ENCODE measurements at regions not wholly inside any gene's neighbourhood (a gene's known extent, or its start where the extent isn't known, plus 50 kb on each side); places are given as distances from the start of the nearest gene placed in this dataset.

GRCh38 chr5:96064877-96065276 lies 103.2 kb upstream of the ELL2 start:
- FAIRE-seq: no peak

GRCh38 chr5:96062836-96063235 lies 101.2 kb upstream of the ELL2 start:
- FAIRE-seq: no peak

GRCh38 chr5:96058084-96058483 lies 96.4 kb upstream of the ELL2 start:
- no peak for FAIRE-seq

GRCh38 chr5:96054311-96055030 lies 92.8 kb upstream of the ELL2 start:
- FAIRE-seq: no peak

GRCh38 chr5:96053063-96053735 lies 91.5 kb upstream of the ELL2 start:
- FAIRE-seq: no peak

- no peak for FAIRE-seq
Observed at GRCh38 chr5:96052374-96052773, 90.7 kb upstream of the ELL2 start.

- no peak for FAIRE-seq
Observed at GRCh38 chr5:96051401-96051830, 89.8 kb upstream of the ELL2 start.

- FAIRE-seq: no peak
Observed at GRCh38 chr5:96050273-96050880, 88.7 kb upstream of the ELL2 start.

GRCh38 chr5:96049398-96050272 lies 88.0 kb upstream of the ELL2 start:
- FAIRE-seq: no peak

GRCh38 chr5:96048763-96049162 lies 87.1 kb upstream of the ELL2 start:
- FAIRE-seq: no peak

GRCh38 chr5:96045888-96046287 lies 84.2 kb upstream of the ELL2 start:
- FAIRE-seq: no peak

GRCh38 chr5:96043446-96043845 lies 81.8 kb upstream of the ELL2 start:
- FAIRE-seq: no peak

GRCh38 chr5:96037128-96037527 lies 75.5 kb upstream of the ELL2 start:
- no peak for FAIRE-seq

- no peak for FAIRE-seq
Observed at GRCh38 chr5:96036301-96036700, 74.7 kb upstream of the ELL2 start.

GRCh38 chr5:96035796-96036195 lies 74.1 kb upstream of the ELL2 start:
- FAIRE-seq: no peak

- no peak for FAIRE-seq
Observed at GRCh38 chr5:96033116-96033515, 71.5 kb upstream of the ELL2 start.

GRCh38 chr5:96031811-96032261 lies 70.2 kb upstream of the ELL2 start:
- no peak for FAIRE-seq

GRCh38 chr5:96031180-96031579 lies 69.5 kb upstream of the ELL2 start:
- FAIRE-seq: no peak

- no peak for FAIRE-seq
Observed at GRCh38 chr5:96026406-96027041, 64.9 kb upstream of the ELL2 start.

GRCh38 chr5:96024683-96025475 lies 63.2 kb upstream of the ELL2 start:
- FAIRE-seq: no peak

GRCh38 chr5:96023518-96023917 lies 61.9 kb upstream of the ELL2 start:
- no peak for FAIRE-seq

GRCh38 chr5:96022971-96023370 lies 61.3 kb upstream of the ELL2 start:
- FAIRE-seq: no peak
